PC-9 (cell line): ENCODE measurements at regions not wholly inside any gene's neighbourhood (a gene's known extent, or its start where the extent isn't known, plus 50 kb on each side); places are given as distances from the start of the nearest gene placed in this dataset.

Experiments
- BruUV-seq: library from RNA; stranded (reverse); fragments of 400-500 nt; replicated peaks from 2 replicates; lab custom pipeline; 2021; lab: Mats Ljungman, UMichigan
- CTCF ChIA-PET: fragments of 300-600 bp; sonication (Branson Sonifier 250); formaldehyde crosslinking; loops from one replicate; lab custom pipeline; 2022; ENCODE audit warnings: antibody characterized with exemption; lab: Charles Lee
- POLR2A ChIA-PET: fragments of 300-600 bp; sonication (Branson Sonifier 250); formaldehyde crosslinking; loops from one replicate; lab custom pipeline; 2022; ENCODE audit warnings: antibody characterized with exemption; ENCODE audit not compliant: unreplicated experiment; lab: Charles Lee
- DNase-seq, 2 experiments: peaks; one replicate each; pipeline versions ENCODE4 v3.0.0 to v3.0.0-alpha.2; 2015 to 2022; ENCODE audit warnings: mixed read lengths in 1 of 2
- H2AFZ ChIP-seq: fragments of 200-600 bp; sonication (generic); 2 replicates; pipeline ENCODE4 v1.8.1; 2017; ENCODE audit warnings: antibody characterized with exemption
- H3F3A ChIP-seq: fragments of 200-600 bp; sonication (generic); 2 replicates; pipeline ENCODE4 v1.8.1; 2017; ENCODE audit warnings: antibody characterized with exemption, mild to moderate bottlenecking, low read depth; ENCODE audit not compliant: insufficient read depth
- H3K27ac ChIP-seq: fragments of 200-600 bp; sonication (generic); 2 replicates; pipeline ENCODE4 v1.6.1; 2016; ENCODE audit warnings: mixed run types
- H3K27me3 ChIP-seq: fragments of 200-600 bp; sonication (generic); 2 replicates; pipeline ENCODE4 v1.6.1; 2016; ENCODE audit warnings: low read depth, mixed run types; ENCODE audit not compliant: insufficient read depth
- H3K36me3 ChIP-seq: fragments of 200-600 bp; sonication (generic); 2 replicates; pipeline ENCODE4 v1.6.1; 2016; ENCODE audit warnings: low read depth, mixed run types
- H3K4me1 ChIP-seq: fragments of 200-600 bp; sonication (generic); replicated peaks from 2 replicates; pipeline ENCODE4 v1.6.1; 2016; ENCODE audit warnings: mixed run types; ENCODE audit not compliant: insufficient read depth
- H3K4me2 ChIP-seq: fragments of 200-600 bp; sonication (generic); 2 replicates; pipeline ENCODE4 v1.6.1; 2017; ENCODE audit warnings: mixed run types
- H3K4me3 ChIP-seq: fragments of 200-600 bp; sonication (generic); 2 replicates; pipeline ENCODE4 v1.6.1; 2016; ENCODE audit warnings: mixed run types
- H3K79me2 ChIP-seq: fragments of 200-600 bp; sonication (generic); 2 replicates; pipeline ENCODE4 v1.6.1; 2017; ENCODE audit warnings: low read depth, mixed run types
- H3K9me2 ChIP-seq: fragments of 200-600 bp; sonication (generic); 2 replicates; pipeline ENCODE4 v1.8.1; 2017; ENCODE audit warnings: mild to moderate bottlenecking; ENCODE audit not compliant: insufficient read depth
- H3K9me3 ChIP-seq: fragments of 200-600 bp; sonication (generic); 2 replicates; pipeline ENCODE4 v1.8.1; 2016; ENCODE audit warnings: low read depth; ENCODE audit not compliant: insufficient read depth
- H4K20me1 ChIP-seq: fragments of 200-600 bp; sonication (generic); 2 replicates; pipeline ENCODE4 v1.8.1; 2017; ENCODE audit not compliant: insufficient read depth
- CTCF ChIP-seq: fragments of 200-600 bp; sonication (generic); conservative IDR thresholded peaks from 2 replicates; pipeline ENCODE4 v1.6.1; 2017; ENCODE audit warnings: mixed run types, antibody characterized with exemption, mild to moderate bottlenecking, moderate library complexity
- EZH2 ChIP-seq: fragments of 200-600 bp; sonication (generic); IDR thresholded peaks from 2 replicates; pipeline ENCODE4 v1.8.0; 2017; ENCODE audit warnings: antibody characterized with exemption, low read depth
- intact Hi-C: fragments of 100-400 bp; cut with micrococcal nuclease; formaldehyde crosslinking; loops from one replicate; pipeline ENCODE4 v1.10.0; 2022; ENCODE audit not compliant: unreplicated experiment

GRCh38 chr7:156152390-156152789 is 340.1 kb upstream of the SHH start:
- Histone ChIP-seq H3K4me3 (no peak overlapping the region), H3K4me1 (no peaks in the 10 kb centered on the region), H3K9me3 (no peaks in the 10 kb centered on the region), H3K79me2 (no peaks in the 10 kb centered on the region), H3K4me2 (no peak overlapping the region), H2AFZ (no peak overlapping the region), H3K9me2 (no peaks in the 10 kb centered on the region), H3F3A (no peaks in the 10 kb centered on the region), H3K36me3 (no peaks in the 10 kb centered on the region), H4K20me1 (no peaks in the 10 kb centered on the region), H3K27ac (no peak overlapping the region), H3K27me3 (peaks cover 27% of the 10 kb centered on the region)
- CTCF ChIA-PET = interaction anchor here (0.6 kb wide), 1 partner anchor 983 kb away, joined by 3 read pairs; no protein-coding TSS in a partner anchor
- POLR2A ChIA-PET = no interaction called here
- no TSS peak for BruUV-seq
- no peak for TF ChIP-seq CTCF
- no peak for TF ChIP-seq EZH2
- no peak for DNase-seq
- intact Hi-C loops = no loop called here

GRCh38 chr7:156151658-156152057 is 339.4 kb upstream of the SHH start:
- Histone ChIP-seq H3K27ac (no peak overlapping the region), H3K79me2 (no peaks in the 10 kb centered on the region), H2AFZ (no peak overlapping the region), H3F3A (no peaks in the 10 kb centered on the region), H3K4me2 (no peak overlapping the region), H3K36me3 (no peaks in the 10 kb centered on the region), H3K4me3 (no peak overlapping the region), H3K27me3 (peaks cover 33% of the 10 kb centered on the region), H3K9me3 (no peaks in the 10 kb centered on the region), H3K4me1 (no peaks in the 10 kb centered on the region), H3K9me2 (no peaks in the 10 kb centered on the region), H4K20me1 (no peaks in the 10 kb centered on the region)
- intact Hi-C loops = no loop called here
- POLR2A ChIA-PET = no interaction called here
- BruUV-seq = no TSS peak
- CTCF ChIA-PET = interaction anchor here (0.6 kb wide), 1 partner anchor 983 kb away, joined by 3 read pairs; no protein-coding TSS in a partner anchor
- DNase-seq = no peak
- no peak for TF ChIP-seq CTCF
- TF ChIP-seq EZH2 = no peak

- H4K20me1 ChIP-seq = no peaks in the 10 kb centered on the region
- H3K9me3 ChIP-seq = no peaks in the 10 kb centered on the region
- H3K79me2 ChIP-seq = no peaks in the 10 kb centered on the region
- H3K36me3 ChIP-seq = no peaks in the 10 kb centered on the region
- no peak overlapping the region for H2AFZ ChIP-seq
- H3K4me1 ChIP-seq = no peaks in the 10 kb centered on the region
- no TSS peak for BruUV-seq
- H3K4me3 ChIP-seq = no peak overlapping the region
- no peaks in the 10 kb centered on the region for H3F3A ChIP-seq
- no peak for DNase-seq
- intact Hi-C loops = no loop called here
- TF ChIP-seq CTCF = no peak
- TF ChIP-seq EZH2 = no peak
- no peak overlapping the region for H3K27ac ChIP-seq
- ChIA-PET POLR2A (no interaction called here), CTCF (no interaction called here)
- H3K4me2 ChIP-seq = no peak overlapping the region
- H3K27me3 ChIP-seq = peaks cover 39% of the 10 kb centered on the region
- H3K9me2 ChIP-seq = no peaks in the 10 kb centered on the region
Observed at GRCh38 chr7:156151078-156151477, 338.8 kb upstream of the SHH start.
